Muscle layer of colon (tissue), 2 donors: ENCODE measurements at regions not wholly inside any gene's neighbourhood (a gene's known extent, or its start where the extent isn't known, plus 50 kb on each side); places are given as distances from the start of the nearest gene placed in this dataset.
A peak's percentile ranks its signal among the peaks of the same experiment; 100 is the strongest.

Source experiments
- H3K27ac ChIP-seq: one replicate; pipeline ENCODE4 v1.7.0; 2013; ENCODE audit warnings: low read depth, mild to moderate bottlenecking, low read length, moderate library complexity
- H3K27me3 ChIP-seq, 2 donors: one replicate each; pipeline ENCODE4 v1.7.0; 2013; ENCODE audit warnings: low read length in 2 of 2, mild to moderate bottlenecking in 2 of 2; ENCODE audit not compliant: insufficient read depth in 2 of 2, control insufficient read depth in 1 of 2
- H3K36me3 ChIP-seq: one replicate; pipeline ENCODE4 v1.7.0; 2013; ENCODE audit warnings: mild to moderate bottlenecking, low read length; ENCODE audit not compliant: insufficient read depth
- H3K4me1 ChIP-seq: one replicate; pipeline ENCODE4 v1.7.0; 2013; ENCODE audit warnings: mild to moderate bottlenecking, low read length; ENCODE audit not compliant: insufficient read depth
- H3K4me3 ChIP-seq, 2 donors: one replicate each; pipeline ENCODE4 v1.7.0; 2013; ENCODE audit warnings: low read length in 2 of 2, low read depth in 1 of 2, mild to moderate bottlenecking in 1 of 2, moderate library complexity in 1 of 2
- H3K9ac ChIP-seq: one replicate; pipeline ENCODE4 v1.7.0; 2013; ENCODE audit warnings: low read length
- H3K9me3 ChIP-seq: one replicate; pipeline ENCODE4 v1.7.0; 2013; ENCODE audit warnings: mild to moderate bottlenecking, low read length
- donor health status: abdominal sarcoma.
- donor health status: Adenocarcinoma of cecum.

DNA sequence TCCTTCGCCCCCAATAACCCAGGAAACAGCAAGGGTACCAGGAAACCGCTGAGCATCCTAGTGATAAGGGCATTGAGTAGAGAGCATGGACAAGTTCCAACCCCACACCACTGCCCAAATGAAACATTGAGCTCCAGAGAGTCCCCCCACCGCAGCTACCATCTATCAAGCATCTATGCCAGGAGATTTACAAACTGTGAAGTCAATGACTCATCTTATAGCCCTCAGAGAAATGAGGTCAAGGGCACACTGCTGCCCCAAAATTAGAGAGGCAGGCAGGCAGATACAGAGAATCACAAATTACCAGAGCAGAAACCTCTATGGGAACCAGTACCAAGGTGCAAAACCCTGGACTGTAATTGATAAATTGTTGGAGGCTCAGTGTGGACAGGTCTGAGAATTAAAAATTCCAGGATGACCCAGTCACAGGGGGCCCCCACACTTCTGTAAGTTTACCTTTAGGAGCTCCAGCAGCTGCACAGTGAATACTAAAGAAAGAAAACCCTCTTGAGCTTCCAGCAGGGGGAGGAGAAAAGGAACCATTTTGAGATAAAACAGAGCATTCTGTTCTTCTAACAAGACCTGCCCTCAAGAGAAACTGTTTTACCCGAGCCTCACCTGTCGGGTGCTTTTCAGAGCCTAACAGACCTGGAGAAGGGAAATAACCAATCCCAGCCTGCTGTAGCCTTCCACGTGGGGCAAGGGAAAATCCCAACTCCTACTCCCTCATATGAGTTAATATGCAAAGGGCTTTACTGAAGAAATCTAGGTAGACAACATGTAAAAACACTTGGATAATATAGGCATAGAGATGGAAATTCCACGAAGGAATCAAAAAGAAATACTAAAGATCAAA is 118.0 kb upstream of the ARID1B start:
- Histone ChIP-seq H3K27me3 (no peaks in the 10 kb centered on the region), H3K9ac (no peak overlapping the region), H3K36me3 (no peaks in the 10 kb centered on the region), H3K4me3 (peak overlapping the region in 1 of 2 donors; percentile 22), H3K27ac (no peak overlapping the region), H3K4me1 (peaks cover 9% of the 10 kb centered on the region), H3K9me3 (no peaks in the 10 kb centered on the region)

DNA sequence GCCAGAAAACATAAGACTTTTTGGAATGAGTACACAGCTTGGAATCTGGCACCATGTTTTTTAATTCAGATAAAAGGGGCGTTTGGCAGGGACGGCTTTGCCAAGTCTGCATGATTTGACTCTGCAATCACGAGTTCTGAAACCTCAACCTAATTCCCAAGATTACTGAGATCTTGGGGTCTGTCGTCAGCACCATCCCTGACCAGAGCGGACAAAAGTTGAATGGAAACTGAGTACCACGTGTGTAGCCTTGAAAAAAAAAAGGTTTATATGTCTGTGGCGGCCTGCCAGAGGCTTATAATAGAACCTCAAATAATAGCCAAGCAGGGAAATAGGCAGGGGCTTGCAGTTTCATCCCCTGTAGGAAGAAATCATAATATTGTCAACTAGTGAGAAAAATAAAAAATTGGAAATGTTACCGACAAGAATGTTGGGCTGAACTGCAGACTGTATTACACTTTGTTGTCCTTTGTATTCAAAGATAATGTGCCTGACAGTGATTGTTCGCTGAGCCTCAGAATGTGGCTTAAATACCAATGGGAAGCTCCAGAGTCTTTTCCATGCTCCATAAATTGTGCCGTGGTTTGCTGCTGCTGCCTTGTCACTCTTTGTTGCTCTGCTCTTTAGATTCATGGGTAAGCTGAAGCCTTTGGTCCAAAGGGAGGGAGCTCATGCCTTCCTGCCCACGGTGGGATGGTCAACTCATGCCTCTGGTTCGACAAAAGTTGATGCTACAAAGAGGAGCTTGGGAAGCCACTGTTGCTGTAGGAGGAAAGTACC is 118.8 kb upstream of the ARID1B start:
- peak overlapping the region in 1 of 2 donors; percentile 22 for H3K4me3 ChIP-seq

DNA sequence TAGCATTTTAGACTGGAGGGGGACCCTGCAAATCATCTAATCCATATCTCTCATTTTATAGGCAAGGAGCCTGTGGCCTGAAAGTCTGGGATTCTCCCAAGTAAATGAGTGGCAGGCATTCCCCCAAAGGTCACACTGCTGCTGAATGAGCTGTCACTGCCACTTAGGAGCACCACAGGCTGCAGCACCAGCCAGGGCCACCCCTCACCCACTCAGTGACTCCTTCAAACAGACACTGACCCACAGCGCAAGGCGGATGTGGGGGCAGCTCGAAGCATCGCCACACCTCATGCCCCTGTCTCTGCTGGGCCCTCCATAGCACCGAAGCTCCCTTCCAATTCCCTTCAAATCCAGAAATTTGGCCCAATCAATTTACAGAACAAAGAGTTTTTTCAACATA is 119.9 kb upstream of the ARID1B start:
- Histone ChIP-seq H3K4me3 (no peak overlapping the region), H3K27ac (no peak overlapping the region), H3K27me3 (no peaks in the 10 kb centered on the region), H3K36me3 (no peaks in the 10 kb centered on the region), H3K9ac (no peak overlapping the region), H3K4me1 (peaks cover 9% of the 10 kb centered on the region), H3K9me3 (no peaks in the 10 kb centered on the region)

More for the DNA sequence above, 118.8 kb upstream of the ARID1B start:
- Histone ChIP-seq H3K4me1 (peaks cover 9% of the 10 kb centered on the region), H3K9ac (no peak overlapping the region), H3K36me3 (no peaks in the 10 kb centered on the region), H3K9me3 (no peaks in the 10 kb centered on the region), H3K27me3 (no peaks in the 10 kb centered on the region), H3K27ac (no peak overlapping the region)

DNA sequence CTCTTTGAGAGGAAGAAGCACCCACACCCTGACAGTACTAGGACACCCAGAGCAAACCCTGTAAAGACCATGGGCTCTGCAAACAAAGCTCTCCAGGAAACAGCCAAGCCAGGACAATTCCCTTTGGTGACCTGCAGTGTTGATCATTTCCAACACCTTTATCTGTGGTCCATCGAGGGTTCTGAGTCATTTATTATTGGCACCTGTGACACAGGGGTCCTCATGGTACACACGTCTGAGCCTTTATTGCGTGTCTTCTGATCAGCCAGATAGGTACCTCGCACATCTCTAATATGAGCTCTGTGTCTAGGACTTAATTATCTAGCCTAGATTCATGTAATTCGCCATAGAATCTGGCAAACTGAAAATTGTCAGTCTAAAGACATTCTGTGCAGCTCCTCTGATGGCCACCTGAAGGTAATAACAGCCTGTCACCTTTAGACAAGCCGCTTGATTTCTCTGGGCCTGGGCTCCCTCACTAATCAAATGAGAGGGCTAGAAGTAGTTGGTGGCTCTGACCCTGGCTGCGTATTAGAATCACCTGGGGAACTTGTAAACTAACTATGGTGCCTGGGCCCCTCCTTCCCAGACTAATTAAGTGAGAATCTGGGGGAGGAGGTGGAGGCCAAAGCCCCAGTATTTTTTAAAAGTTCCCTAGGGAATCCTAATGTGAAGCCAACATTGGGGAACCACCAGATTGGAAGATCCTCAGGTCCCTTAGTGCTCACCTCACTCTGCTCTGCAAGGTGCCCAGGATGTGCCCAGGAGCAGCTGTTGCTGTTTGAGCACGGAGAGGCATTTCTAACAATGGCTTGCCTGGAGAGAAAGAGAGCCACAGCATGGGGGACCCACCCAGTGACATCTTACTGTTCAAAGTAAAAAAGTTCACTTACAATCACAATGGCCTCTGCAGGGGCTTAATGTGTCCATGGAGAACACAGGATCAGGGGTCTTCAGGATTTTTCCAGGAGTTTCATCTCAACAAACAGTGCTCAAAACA is 122.0 kb upstream of the ARID1B start:
- H3K27me3 ChIP-seq: no peaks in the 10 kb centered on the region
- peaks cover 9% of the 10 kb centered on the region for H3K4me1 ChIP-seq
- H3K4me3 ChIP-seq: no peak overlapping the region
- no peak overlapping the region for H3K27ac ChIP-seq
- H3K9me3 ChIP-seq: no peaks in the 10 kb centered on the region
- no peaks in the 10 kb centered on the region for H3K36me3 ChIP-seq
- H3K9ac ChIP-seq: no peak overlapping the region

DNA sequence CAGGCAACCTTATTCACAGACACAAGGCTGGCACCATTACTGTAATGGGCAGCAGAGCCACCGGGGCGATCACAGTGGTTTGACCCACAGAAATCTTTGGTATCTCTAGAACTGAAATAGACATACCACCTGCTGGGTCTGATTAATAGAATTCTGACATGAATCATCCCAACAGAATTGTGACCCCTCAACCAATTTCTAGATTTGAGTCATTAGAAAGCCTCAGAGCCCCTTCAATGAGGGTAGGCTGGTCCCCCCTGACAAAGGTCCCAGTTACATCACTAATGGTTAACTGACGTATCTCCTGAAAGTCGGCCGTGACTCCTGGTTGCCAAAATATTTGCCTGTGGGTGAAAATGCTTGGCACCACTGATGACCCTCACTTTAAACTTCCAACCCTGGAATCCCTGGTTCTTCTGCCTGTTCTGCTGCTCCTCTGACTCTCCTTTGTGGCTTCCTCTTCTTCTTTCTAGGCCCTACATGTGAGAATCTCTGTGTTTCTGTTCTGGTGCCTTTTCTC is 124.9 kb upstream of the ARID1B start:
- Histone ChIP-seq H3K27ac (no peak overlapping the region), H3K27me3 (no peaks in the 10 kb centered on the region), H3K9me3 (no peaks in the 10 kb centered on the region), H3K4me3 (no peak overlapping the region), H3K4me1 (no peaks in the 10 kb centered on the region), H3K36me3 (no peaks in the 10 kb centered on the region), H3K9ac (no peak overlapping the region)

DNA sequence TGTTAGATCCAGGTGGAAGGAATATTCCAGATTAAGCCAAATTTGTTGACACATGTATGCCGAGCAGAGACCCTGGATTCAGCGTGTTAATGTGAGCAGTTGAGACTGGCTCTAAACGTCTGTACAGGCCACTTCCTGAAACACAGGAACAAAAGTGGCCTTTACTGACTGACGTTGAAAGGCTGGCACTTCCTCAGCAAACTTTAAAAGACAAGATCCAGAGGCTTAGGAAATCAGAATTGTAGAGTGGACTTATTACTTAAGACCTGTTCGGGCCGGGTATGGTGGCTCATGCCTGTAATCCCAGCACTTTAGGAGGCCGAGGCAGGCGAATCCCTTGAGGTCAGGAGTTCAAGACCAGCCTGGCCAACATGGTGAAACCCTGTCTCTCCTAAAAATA is 125.7 kb upstream of the ARID1B start:
- H3K4me3 ChIP-seq: no peak overlapping the region
- no peak overlapping the region for H3K9ac ChIP-seq
- no peak overlapping the region for H3K27ac ChIP-seq
- H3K36me3 ChIP-seq: no peaks in the 10 kb centered on the region
- H3K4me1 ChIP-seq: no peaks in the 10 kb centered on the region
- no peaks in the 10 kb centered on the region for H3K27me3 ChIP-seq
- H3K9me3 ChIP-seq: no peaks in the 10 kb centered on the region

DNA sequence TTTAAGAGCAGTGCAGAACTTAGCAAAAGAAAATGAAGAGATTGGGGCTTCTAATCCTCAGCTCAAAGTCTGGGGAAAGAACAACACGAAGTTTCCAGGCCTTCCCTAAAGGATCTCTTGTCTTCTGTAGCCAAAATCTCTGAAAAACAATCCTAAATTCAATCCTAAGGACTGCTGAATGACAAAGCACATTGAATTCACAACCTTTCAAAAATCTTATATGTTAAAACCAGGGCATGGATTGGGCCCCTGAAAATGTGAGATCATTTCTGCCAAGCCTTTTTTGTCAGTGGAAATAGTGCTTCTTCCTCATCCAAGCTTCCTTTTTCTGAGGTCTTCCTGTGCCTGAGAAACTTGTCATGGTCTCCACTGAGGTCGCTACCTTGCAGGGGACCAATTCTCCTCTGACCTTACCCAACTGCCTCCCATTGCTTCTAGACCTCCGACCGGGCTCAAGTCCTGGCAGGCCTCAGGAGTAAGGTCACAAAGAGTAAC is 126.2 kb upstream of the ARID1B start:
- Histone ChIP-seq H3K9me3 (no peaks in the 10 kb centered on the region), H3K9ac (no peak overlapping the region), H3K4me3 (no peak overlapping the region), H3K27me3 (no peaks in the 10 kb centered on the region), H3K4me1 (no peaks in the 10 kb centered on the region), H3K36me3 (no peaks in the 10 kb centered on the region), H3K27ac (no peak overlapping the region)

DNA sequence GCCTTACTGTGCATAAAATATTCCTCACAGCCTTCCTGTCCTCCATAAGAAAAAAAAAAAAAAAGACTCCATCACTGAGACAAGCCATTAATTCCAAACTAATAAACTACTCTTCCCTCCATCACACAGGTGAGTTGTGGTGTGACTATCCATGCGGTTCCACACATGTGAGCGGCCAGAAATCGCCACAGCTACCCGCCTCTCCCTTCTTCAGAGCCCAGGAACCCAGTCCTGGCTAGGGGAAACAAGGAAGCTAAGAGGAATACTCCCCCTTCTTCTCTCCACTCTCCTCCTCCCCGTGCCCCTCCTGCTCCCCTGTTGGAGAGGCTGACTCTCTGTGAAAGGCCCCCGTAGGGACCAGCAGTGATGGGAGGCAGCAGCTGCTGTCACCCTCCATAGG is 128.6 kb upstream of the ARID1B start:
- Histone ChIP-seq H3K27ac (no peak overlapping the region), H3K9me3 (no peaks in the 10 kb centered on the region), H3K27me3 (no peaks in the 10 kb centered on the region), H3K36me3 (no peaks in the 10 kb centered on the region), H3K4me3 (no peak overlapping the region), H3K4me1 (no peaks in the 10 kb centered on the region), H3K9ac (no peak overlapping the region)

DNA sequence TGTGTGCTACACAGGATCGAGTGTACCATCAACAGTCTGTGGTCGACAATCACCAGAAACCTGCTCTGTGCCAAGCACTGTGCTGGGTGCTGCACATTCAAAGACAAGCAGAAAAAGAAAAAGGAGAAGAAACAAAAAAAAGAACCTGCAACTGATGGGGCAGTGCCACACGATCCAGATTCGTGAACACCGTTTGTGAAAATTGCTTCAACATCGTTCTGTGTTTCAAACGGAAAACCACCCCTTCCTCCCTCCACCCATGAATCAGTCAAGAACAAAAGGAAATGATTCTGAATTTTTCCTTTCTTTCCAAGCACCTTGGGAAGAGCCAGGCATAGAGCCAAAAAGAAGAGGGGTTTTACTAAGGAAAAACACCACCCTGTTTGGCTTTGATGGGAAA is 129.2 kb upstream of the ARID1B start:
- H3K9me3 ChIP-seq: no peaks in the 10 kb centered on the region
- no peak overlapping the region for H3K9ac ChIP-seq
- no peak overlapping the region for H3K4me3 ChIP-seq
- no peaks in the 10 kb centered on the region for H3K36me3 ChIP-seq
- no peaks in the 10 kb centered on the region for H3K27me3 ChIP-seq
- H3K27ac ChIP-seq: no peak overlapping the region
- no peaks in the 10 kb centered on the region for H3K4me1 ChIP-seq

DNA sequence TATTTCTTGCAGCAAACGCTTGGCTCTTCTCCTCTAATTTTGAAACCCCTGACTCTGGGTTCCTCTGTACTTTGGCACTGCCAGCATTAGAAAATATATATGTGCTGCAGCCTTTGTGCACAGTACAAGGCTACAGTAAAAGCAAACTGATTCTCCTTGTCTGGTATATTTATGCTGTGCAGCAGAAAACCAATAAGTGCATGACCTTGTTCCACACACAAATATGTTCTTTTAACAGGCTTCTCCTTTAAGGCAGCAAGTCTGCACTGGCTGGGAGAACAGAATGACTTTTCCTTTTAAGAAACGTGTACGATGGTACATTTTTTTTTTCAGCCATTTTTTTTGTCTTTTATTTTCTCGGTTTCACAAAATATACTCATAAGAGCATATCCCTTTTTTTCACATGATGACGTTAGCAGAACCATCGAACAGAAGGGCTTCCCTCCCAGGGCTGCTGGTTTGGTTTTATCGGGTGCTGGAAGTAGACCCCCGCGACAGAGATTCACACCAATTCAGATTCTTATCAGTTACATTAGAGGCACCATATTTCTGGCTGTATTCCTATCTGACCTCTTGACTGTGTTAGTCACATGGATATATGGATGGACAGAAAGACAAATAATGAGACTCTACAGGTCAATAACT is 129.9 kb upstream of the ARID1B start:
- no peaks in the 10 kb centered on the region for H3K36me3 ChIP-seq

More for the DNA sequence above, 129.9 kb upstream of the ARID1B start:
- no peaks in the 10 kb centered on the region for H3K27me3 ChIP-seq
- H3K4me1 ChIP-seq: no peaks in the 10 kb centered on the region
- no peak overlapping the region for H3K4me3 ChIP-seq
- no peaks in the 10 kb centered on the region for H3K9me3 ChIP-seq
- H3K9ac ChIP-seq: no peak overlapping the region
- no peak overlapping the region for H3K27ac ChIP-seq
